Fibroblast of lung (primary cell): ENCODE measurements at regions not wholly inside any gene's neighbourhood (a gene's known extent, or its start where the extent isn't known, plus 50 kb on each side); places are given as distances from the start of the nearest gene placed in this dataset.

Experiments
- DNase-seq, 2 donors: peaks; one replicate each; pipeline versions ENCODE4 v3.0.0 to v3.0.0-alpha.2; 2010; ENCODE audit warnings: low read depth in 2 of 2
- H2AFZ ChIP-seq: 2 replicates; pipeline ENCODE4 v1.5.1; 2012; ENCODE audit warnings: low read length, control low read depth, inconsistent platforms
- H3K27ac ChIP-seq: 2 replicates; pipeline ENCODE4 v1.5.1; 2011; ENCODE audit warnings: low read length, control low read depth; ENCODE audit not compliant: insufficient read depth
- H3K27me3 ChIP-seq: 2 replicates; pipeline ENCODE4 v1.5.1; 2011; ENCODE audit warnings: mild to moderate bottlenecking, low read length; ENCODE audit not compliant: control insufficient read depth, insufficient read depth
- H3K36me3 ChIP-seq: 2 replicates; pipeline ENCODE4 v1.5.1; 2011; ENCODE audit warnings: low read length; ENCODE audit not compliant: control insufficient read depth, insufficient read depth
- H3K4me1 ChIP-seq: 2 replicates; pipeline ENCODE4 v1.5.1; 2011; ENCODE audit warnings: low read length; ENCODE audit not compliant: control insufficient read depth, insufficient read depth; ENCODE audit errors: extremely low read depth
- H3K4me2 ChIP-seq: 2 replicates; pipeline ENCODE4 v1.5.1; 2011; ENCODE audit warnings: low read length, control low read depth; ENCODE audit not compliant: insufficient read depth; ENCODE audit errors: extremely low read depth
- H3K4me3 ChIP-seq, 4 experiments: fragments of 200-600 bp in 1 of 4; sonication (generic) in 1 of 4; replicated peaks in 1 of 4; 2 replicates each; pipeline ENCODE4 v1.5.1; 2011 to 2016; ENCODE audit warnings: low read length in 4 of 4, low read depth in 3 of 4, mild to moderate bottlenecking in 3 of 4, control low read depth in 2 of 4, inconsistent platforms in 1 of 4, mixed read lengths in 1 of 4; ENCODE audit not compliant: insufficient read depth in 1 of 4; ENCODE audit errors: control extremely low read depth in 1 of 4
- H3K79me2 ChIP-seq: 2 replicates; pipeline ENCODE4 v1.5.1; 2012; ENCODE audit warnings: mild to moderate bottlenecking, low read length, inconsistent platforms; ENCODE audit not compliant: control insufficient read depth, insufficient read depth
- H3K9ac ChIP-seq: 2 replicates; pipeline ENCODE4 v1.5.1; 2011; ENCODE audit warnings: mild to moderate bottlenecking, low read length, control low read depth; ENCODE audit not compliant: insufficient read depth
- H3K9me3 ChIP-seq: 2 replicates; pipeline ENCODE4 v1.5.1; 2012; ENCODE audit warnings: low read depth, low read length; ENCODE audit not compliant: control insufficient read depth, insufficient read depth
- H4K20me1 ChIP-seq: 2 replicates; pipeline ENCODE4 v1.5.1; 2011; ENCODE audit warnings: low read length; ENCODE audit not compliant: control insufficient read depth, insufficient read depth; ENCODE audit errors: extremely low read depth
- CTCF ChIP-seq, 2 donors: IDR thresholded peaks in 1 of 2; conservative IDR thresholded peaks in 1 of 2; 1 replicate in 1 of 2; 2 replicates in 1 of 2; pipeline ENCODE4 v1.5.1; 2011 to 2012; ENCODE audit warnings: low read length in 2 of 2, control low read depth in 1 of 2, inconsistent platforms in 1 of 2, low read depth in 1 of 2, mild to moderate bottlenecking in 1 of 2
- EZH2 ChIP-seq: IDR thresholded peaks from 2 replicates; pipeline ENCODE4 v1.5.1; 2012; ENCODE audit warnings: low read length, control low read depth, mild to moderate bottlenecking; ENCODE audit errors: missing control alignments

- no peak overlapping the region for H3K27ac ChIP-seq
- no peaks in the 10 kb centered on the region for H3K9me3 ChIP-seq
- H3K4me3 ChIP-seq = no peak overlapping the region
- TF ChIP-seq CTCF (conservative IDR thresholded peaks at IDR 0.05 in 1 of 2, IDR thresholded peaks at IDR 0.05 in 1 of 2; ENCODE audit: low read depth in 1 of 2, low read length in 2 of 2) (no peak), EZH2 (no peak)
- H2AFZ ChIP-seq = no peak overlapping the region
- no peaks in the 10 kb centered on the region for H3K79me2 ChIP-seq
- H4K20me1 ChIP-seq = no peaks in the 10 kb centered on the region
- H3K27me3 ChIP-seq = no peaks in the 10 kb centered on the region
- H3K4me2 ChIP-seq = no peak overlapping the region
- peak in 1 of 2 donors; percentile 54 for DNase-seq
- H3K36me3 ChIP-seq = no peaks in the 10 kb centered on the region
- H3K9ac ChIP-seq = no peak overlapping the region
- no peaks in the 10 kb centered on the region for H3K4me1 ChIP-seq
Measured at GRCh38 chr20:6504826-6505225, 262.7 kb upstream of the BMP2 start.

- Histone ChIP-seq H3K79me2 (no peaks in the 10 kb centered on the region), H2AFZ (no peak overlapping the region), H3K4me2 (no peak overlapping the region), H3K9ac (no peak overlapping the region), H3K4me3 (no peak overlapping the region), H3K27me3 (no peaks in the 10 kb centered on the region), H4K20me1 (no peaks in the 10 kb centered on the region), H3K27ac (no peak overlapping the region), H3K36me3 (no peaks in the 10 kb centered on the region), H3K9me3 (no peaks in the 10 kb centered on the region), H3K4me1 (no peaks in the 10 kb centered on the region)
- DNase-seq = no peak
- TF ChIP-seq CTCF (conservative IDR thresholded peaks at IDR 0.05 in 1 of 2, IDR thresholded peaks at IDR 0.05 in 1 of 2; ENCODE audit: low read depth in 1 of 2, low read length in 2 of 2) (no peak), EZH2 (no peak)
Measured at GRCh38 chr20:6504179-6504578, 263.3 kb upstream of the BMP2 start.

- H3K27me3 ChIP-seq = no peaks in the 10 kb centered on the region
- H3K9me3 ChIP-seq = no peaks in the 10 kb centered on the region
- H3K9ac ChIP-seq = no peak overlapping the region
- no peaks in the 10 kb centered on the region for H3K4me1 ChIP-seq
- H3K4me2 ChIP-seq = no peak overlapping the region
- H3K79me2 ChIP-seq = no peaks in the 10 kb centered on the region
- DNase-seq = no peak
- no peak for TF ChIP-seq EZH2
- TF ChIP-seq CTCF (conservative IDR thresholded peaks at IDR 0.05 in 1 of 2, IDR thresholded peaks at IDR 0.05 in 1 of 2; ENCODE audit: low read depth in 1 of 2, low read length in 2 of 2) = no peak
- H2AFZ ChIP-seq = no peak overlapping the region
- H4K20me1 ChIP-seq = no peaks in the 10 kb centered on the region
- H3K36me3 ChIP-seq = no peaks in the 10 kb centered on the region
- H3K4me3 ChIP-seq = no peak overlapping the region
- H3K27ac ChIP-seq = no peak overlapping the region
Measured at GRCh38 chr20:6502999-6503398, 264.5 kb upstream of the BMP2 start.
